Progenitor cell of endocrine pancreas (in vitro differentiated cells): ENCODE measurements at regions not wholly inside any gene's neighbourhood (a gene's known extent, or its start where the extent isn't known, plus 50 kb on each side); places are given as distances from the start of the nearest gene placed in this dataset.
A peak's percentile ranks its signal among the peaks of the same experiment; 100 is the strongest.

ENCODE experiments used
- DNase-seq: peaks from one replicate; pipeline ENCODE4 v3.0.0; 2021; ENCODE audit warnings: low spot score; ENCODE audit not compliant: unreplicated experiment
- H3K27ac Mint-ChIP-seq: 2 replicates; pipeline ENCODE4 v1.8.0; 2021; ENCODE audit warnings: mild to moderate bottlenecking, moderate library complexity, mixed read lengths
- H3K27me3 Mint-ChIP-seq: 2 replicates; pipeline ENCODE4 v1.8.0; 2021; ENCODE audit warnings: mixed read lengths
- H3K36me3 Mint-ChIP-seq: 2 replicates; pipeline ENCODE4 v1.8.0; 2022; ENCODE audit warnings: mixed read lengths; ENCODE audit not compliant: insufficient read depth
- H3K4me1 Mint-ChIP-seq: 2 replicates; pipeline ENCODE4 v1.8.0; 2021; ENCODE audit warnings: low read depth, mixed read lengths
- H3K4me3 Mint-ChIP-seq: 2 replicates; pipeline ENCODE4 v1.8.0; 2021; ENCODE audit warnings: low read depth, mild to moderate bottlenecking, moderate library complexity, mixed read lengths
- H3K9me3 Mint-ChIP-seq: 2 replicates; pipeline ENCODE4 v1.8.0; 2021; ENCODE audit warnings: low read depth, mixed read lengths
- CTCF ChIP-seq: fragments of 200-600 bp; sonication (generic); IDR thresholded peaks from one replicate; pipeline ENCODE4 v1.5.0; 2021; ENCODE audit warnings: antibody characterized with exemption, mild to moderate bottlenecking; ENCODE audit not compliant: unreplicated experiment

- no peaks in the 10 kb centered on the region for H3K36me3 Mint-ChIP-seq
Measured at GRCh38 chr2:37588316-37588777, 83.1 kb downstream of the CDC42EP3 start.

GRCh38 chr2:37589298-37589697 is 82.1 kb downstream of the CDC42EP3 start:
- no peak for DNase-seq
- TF ChIP-seq CTCF, result no peak
- Mint-ChIP-seq H3K4me1 (peaks cover 40% of the 10 kb centered on the region), H3K36me3 (no peaks in the 10 kb centered on the region), H3K9me3 (peaks cover 4% of the 10 kb centered on the region), H3K27me3 (no peaks in the 10 kb centered on the region), H3K4me3 (no peak overlapping the region), H3K27ac (no peak overlapping the region)

More at GRCh38 chr2:37588316-37588777, 83.1 kb downstream of the CDC42EP3 start:
- DNase-seq, result no peak
- no peak for TF ChIP-seq CTCF
- H3K27ac Mint-ChIP-seq, result peak overlapping the region; percentile 2
- H3K4me1 Mint-ChIP-seq, result peaks cover 48% of the 10 kb centered on the region
- no peaks in the 10 kb centered on the region for H3K9me3 Mint-ChIP-seq
- H3K27me3 Mint-ChIP-seq, result no peaks in the 10 kb centered on the region
- H3K4me3 Mint-ChIP-seq, result no peak overlapping the region

- no peak overlapping the region for H3K4me3 Mint-ChIP-seq
- peaks cover 2% of the 10 kb centered on the region for H3K36me3 Mint-ChIP-seq
- DNase-seq, result no peak
- H3K4me1 Mint-ChIP-seq, result peaks cover 31% of the 10 kb centered on the region
- peaks cover 4% of the 10 kb centered on the region for H3K9me3 Mint-ChIP-seq
- no peak overlapping the region for H3K27ac Mint-ChIP-seq
- H3K27me3 Mint-ChIP-seq, result no peaks in the 10 kb centered on the region
- TF ChIP-seq CTCF, result no peak
Measured at GRCh38 chr2:37590119-37590571, 81.3 kb downstream of the CDC42EP3 start.
